ENCODE measurements at regions not wholly inside any gene's neighbourhood (a gene's known extent, or its start where the extent isn't known, plus 50 kb on each side); places are given as distances from the start of the nearest gene placed in this dataset.

DNA sequence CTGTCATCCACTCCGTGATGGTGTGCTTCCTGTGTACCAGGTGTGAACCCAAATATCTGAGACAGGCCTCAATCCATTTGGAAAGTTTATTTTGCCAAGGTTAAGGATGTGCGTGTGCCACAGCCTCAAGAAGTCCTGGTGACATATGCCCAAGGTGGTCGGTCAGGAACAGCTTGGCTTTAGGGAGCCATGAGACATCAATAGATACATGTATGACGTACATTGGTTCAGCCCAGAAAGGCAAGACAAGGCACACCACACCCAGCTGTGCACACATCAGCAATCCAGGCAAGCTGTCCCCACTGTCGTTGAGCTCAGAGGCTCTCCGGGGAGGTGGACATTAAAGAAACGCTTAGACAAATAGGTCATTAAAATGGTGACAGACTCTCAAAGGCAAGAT, 56.8 kb upstream of the SHANK2 start:
- TF ChIP-seq, protein P1, sequence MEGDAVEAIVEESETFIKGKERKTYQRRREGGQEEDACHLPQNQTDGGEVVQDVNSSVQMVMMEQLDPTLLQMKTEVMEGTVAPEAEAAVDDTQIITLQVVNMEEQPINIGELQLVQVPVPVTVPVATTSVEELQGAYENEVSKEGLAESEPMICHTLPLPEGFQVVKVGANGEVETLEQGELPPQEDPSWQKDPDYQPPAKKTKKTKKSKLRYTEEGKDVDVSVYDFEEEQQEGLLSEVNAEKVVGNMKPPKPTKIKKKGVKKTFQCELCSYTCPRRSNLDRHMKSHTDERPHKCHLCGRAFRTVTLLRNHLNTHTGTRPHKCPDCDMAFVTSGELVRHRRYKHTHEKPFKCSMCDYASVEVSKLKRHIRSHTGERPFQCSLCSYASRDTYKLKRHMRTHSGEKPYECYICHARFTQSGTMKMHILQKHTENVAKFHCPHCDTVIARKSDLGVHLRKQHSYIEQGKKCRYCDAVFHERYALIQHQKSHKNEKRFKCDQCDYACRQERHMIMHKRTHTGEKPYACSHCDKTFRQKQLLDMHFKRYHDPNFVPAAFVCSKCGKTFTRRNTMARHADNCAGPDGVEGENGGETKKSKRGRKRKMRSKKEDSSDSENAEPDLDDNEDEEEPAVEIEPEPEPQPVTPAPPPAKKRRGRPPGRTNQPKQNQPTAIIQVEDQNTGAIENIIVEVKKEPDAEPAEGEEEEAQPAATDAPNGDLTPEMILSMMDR (IDR thresholded peaks at IDR 0.05; ENCODE audit: borderline replicate concordance, extremely low read depth, low read length, poor library complexity, severe bottlenecking), result no peak
- TF ChIP-seq EZH2 (IDR thresholded peaks at IDR 0.05; ENCODE audit: borderline replicate concordance, low read depth, low read length, severe bottlenecking), result no peak
